ENCODE measurements at regions not wholly inside any gene's neighbourhood (a gene's known extent, or its start where the extent isn't known, plus 50 kb on each side); places are given as distances from the start of the nearest gene placed in this dataset.
A peak's percentile ranks its signal among the peaks of the same experiment; 100 is the strongest.

GRCh38 chr18:21991081-21991534 is 178.3 kb upstream of the GATA6 start (continued):
- TF ChIP-seq ZNF101 (CRISPR knock-in tag; IDR thresholded peaks at IDR 0.05; ENCODE audit: borderline replicate concordance, low read depth): no peak
- TF ChIP-seq SIN3A (IDR thresholded peaks at IDR 0.05; ENCODE audit: borderline replicate concordance, low read depth, low read length): no peak
- no peak for TF ChIP-seq SRSF1 (optimal IDR thresholded peaks at IDR 0.05; ENCODE audit: low read depth, low read length)
- TF ChIP-seq ZNF513 (CRISPR knock-in tag; conservative IDR thresholded peaks at IDR 0.05): no peak
- TF ChIP-seq NKX3-1 (CRISPR knock-in tag; IDR thresholded peaks at IDR 0.05): peak; percentile 75; the same call in 1 of the 2 replicates
- no peak for TF ChIP-seq ZSCAN5A (CRISPR knock-in tag; IDR thresholded peaks at IDR 0.05; ENCODE audit: borderline replicate concordance)
- peak; percentile 26; the same call in 1 of the 2 replicates for TF ChIP-seq FOSL2 (CRISPR knock-in tag; IDR thresholded peaks at IDR 0.05)
- TF ChIP-seq RARG (CRISPR knock-in tag; IDR thresholded peaks at IDR 0.05; ENCODE audit: low read depth): no peak
- peak; percentile 86 for TF ChIP-seq SP5 (CRISPR knock-in tag; IDR thresholded peaks at IDR 0.05; ENCODE audit: borderline replicate concordance, low read depth)
- TF ChIP-seq TCF7 (IDR thresholded peaks at IDR 0.05; ENCODE audit: low read depth): peak; percentile 51; the same call in 1 of the 2 replicates
- TF ChIP-seq ZFYVE20 (CRISPR knock-in tag; IDR thresholded peaks at IDR 0.05; ENCODE audit: borderline replicate concordance, low read depth): no peak
- no peak for TF ChIP-seq NFRKB (IDR thresholded peaks at IDR 0.05)
- TF ChIP-seq PHF21A (CRISPR knock-in tag; IDR thresholded peaks at IDR 0.05): peak; percentile 13; the same call in 1 of the 2 replicates
- TF ChIP-seq FOXA1 (IDR thresholded peaks at IDR 0.05): no peak
- peak; percentile 87 for TF ChIP-seq FOXA1 (CRISPR knock-in tag; IDR thresholded peaks at IDR 0.05)
- TF ChIP-seq FOXP1 (IDR thresholded peaks at IDR 0.05): no peak
- TF ChIP-seq FOXP1 (CRISPR knock-in tag; IDR thresholded peaks at IDR 0.05): peak; percentile 58; the same call in 1 of the 2 replicates
- no peak for TF ChIP-seq SMARCC2 (IDR thresholded peaks at IDR 0.05)
- TF ChIP-seq HNF4A (CRISPR knock-in tag; IDR thresholded peaks at IDR 0.05): peak; percentile 57
- TF ChIP-seq EZH2 (conservative IDR thresholded peaks at IDR 0.05; ENCODE audit: low read depth, low read length): no peak
- TF ChIP-seq ZNF354B (CRISPR knock-in tag; IDR thresholded peaks at IDR 0.05): no peak
- TF ChIP-seq RERE (CRISPR knock-in tag; IDR thresholded peaks at IDR 0.05; ENCODE audit: low read depth): peak; percentile 94; the same call in 1 of the 2 replicates
- no peak for TF ChIP-seq SALL2 (CRISPR knock-in tag; IDR thresholded peaks at IDR 0.05)
- TF ChIP-seq SRSF9 (IDR thresholded peaks at IDR 0.05; ENCODE audit: borderline replicate concordance, insufficient read depth, low read depth, low read length, poor library complexity, severe bottlenecking): no peak
- no peak for TF ChIP-seq SRSF4 (IDR thresholded peaks at IDR 0.05; ENCODE audit: low read depth, low read length, poor library complexity, severe bottlenecking)
